HepG2 (cell line): ENCODE measurements at regions not wholly inside any gene's neighbourhood (a gene's known extent, or its start where the extent isn't known, plus 50 kb on each side); places are given as distances from the start of the nearest gene placed in this dataset.

ENCODE experiments used
- DNMT1 ChIP-seq: sonication (generic); formaldehyde crosslinking; IDR thresholded peaks from 2 replicates; pipeline ENCODE4 v1.5.1; 2020; ENCODE audit warnings: mild to moderate bottlenecking, missing genetic modification reagents
- EP300 ChIP-seq, 3 experiments: sonication (generic) in 1 of 3; formaldehyde crosslinking in 1 of 3; IDR thresholded peaks; 2 replicates each; pipeline versions ENCODE4 v1.5.1 to v1.6.1; 2011 to 2020; ENCODE audit warnings: low read depth in 2 of 3, low read length in 2 of 3, borderline replicate concordance in 1 of 3, improper control_type of control experiment in 1 of 3, mild to moderate bottlenecking in 1 of 3, missing genetic modification reagents in 1 of 3, moderate library complexity in 1 of 3
- HOXA7 ChIP-seq: sonication (generic); formaldehyde crosslinking; IDR thresholded peaks from 2 replicates; pipeline ENCODE4 v1.8.1; 2022; ENCODE audit warnings: mild to moderate bottlenecking, missing genetic modification reagents, moderate library complexity
- THAP9 ChIP-seq: sonication (generic); formaldehyde crosslinking; IDR thresholded peaks from 2 replicates; pipeline ENCODE4; 2020; ENCODE audit warnings: missing genetic modification reagents, mild to moderate bottlenecking, borderline replicate concordance

GRCh38 chr2:41602341-41602740, 445.5 kb upstream of the PKDCC start:
- TF ChIP-seq THAP9 (no peak), EP300 (IDR thresholded peaks at IDR 0.05; ENCODE audit: low read depth in 2 of 2, low read length in 2 of 2) (no peak), EP300 (CRISPR knock-in tag; IDR thresholded peaks at IDR 0.05; ENCODE audit: borderline replicate concordance) (no peak), DNMT1 (CRISPR knock-in tag) (no peak), HOXA7 (no peak)
